Transverse colon (tissue), 4 donors: ENCODE measurements at regions not wholly inside any gene's neighbourhood (a gene's known extent, or its start where the extent isn't known, plus 50 kb on each side); places are given as distances from the start of the nearest gene placed in this dataset.

Experiments used
- DNase-seq: peaks from one replicate; pipeline ENCODE4 v3.0.0-alpha.2; 2019
- H3K27ac ChIP-seq, 4 donors: fragments of 200-600 bp; sonication (generic); 2 replicates each; pipeline ENCODE4 v1.5.1; 2016 to 2018; ENCODE audit warnings: inconsistent platforms in 4 of 4
- H3K27me3 ChIP-seq: fragments of 200-600 bp; sonication (generic); 2 replicates; pipeline ENCODE4 v1.5.1; 2017; ENCODE audit warnings: inconsistent platforms
- H3K36me3 ChIP-seq, 4 donors: fragments of 200-600 bp; sonication (generic); 2 replicates each; pipeline ENCODE4 v1.5.1; 2017 to 2019; ENCODE audit warnings: inconsistent platforms in 4 of 4
- H3K4me1 ChIP-seq, 4 donors: fragments of 200-600 bp; sonication (generic); 2 replicates each; pipeline ENCODE4 v1.5.1; 2017 to 2020; ENCODE audit warnings: inconsistent platforms in 4 of 4
- H3K4me3 ChIP-seq, 4 donors: fragments of 200-600 bp; sonication (generic); 1 replicate in 1 of 4; 2 replicates in 3 of 4; pipeline versions ENCODE4 v1.5.1 to v1.6.1; 2017 to 2019; ENCODE audit warnings: inconsistent platforms in 4 of 4
- H3K9me3 ChIP-seq, 2 donors: fragments of 200-600 bp; sonication (generic); 2 replicates each; pipeline ENCODE4 v1.5.1; 2017 to 2019; ENCODE audit warnings: inconsistent platforms in 2 of 2
- CTCF ChIP-seq, 5 experiments: fragments of 200-600 bp in 3 of 5; fragments of 450-650 bp in 2 of 5; sonication (generic) in 3 of 5; IDR thresholded peaks; 1 replicate in 2 of 5; 2 replicates in 3 of 5; pipeline ENCODE4 v1.5.1; 2016 to 2017; ENCODE audit warnings: antibody characterized with exemption in 5 of 5, inconsistent platforms in 3 of 5, mild to moderate bottlenecking in 2 of 5, moderate library complexity in 1 of 5
- EP300 ChIP-seq: sonication (generic); formaldehyde crosslinking; IDR thresholded peaks from one replicate; pipeline ENCODE4 v1.6.1; 2017; ENCODE audit warnings: antibody characterized with exemption, low read depth
- POLR2A ChIP-seq: fragments of 450-650 bp; IDR thresholded peaks from one replicate; pipeline ENCODE4 v1.6.1; 2016; ENCODE audit warnings: antibody characterized with exemption, mild to moderate bottlenecking, moderate library complexity
- POLR2AphosphoS5 ChIP-seq, 3 donors: sonication (generic); formaldehyde crosslinking; IDR thresholded peaks; one replicate each; pipeline ENCODE4 v1.6.1; 2016; ENCODE audit warnings: antibody characterized with exemption in 3 of 3
- WGBS, 2 donors: methylation state at CpG; one replicate each; pipeline ENCODE4 v1.1.5; 2018; ENCODE audit warnings: low coverage in 1 of 2; 5-methylcytosine and 5-hydroxymethylcytosine counted together
- in situ Hi-C, 4 donors: fragments of 200-750 bp; cut with MboI; loops; one replicate each; pipeline versions ENCODE4 v1.15.0 to v1.15.1; 2017; ENCODE audit warnings: low sequenced_read_pairs in 3 of 4, low pct_ligation_motif_present in 1 of 4, low pct_unique_long_range_greater_than_20kb in 1 of 4
- intact Hi-C: fragments of 100-400 bp; cut with DNase I; formaldehyde crosslinking; loops from one replicate; pipeline ENCODE4 v1.15.1; 2023; ENCODE audit warnings: low total_unique reads

GRCh38 chr10:34906067-34906965 lies 91.2 kb upstream of the PARD3 start:
- Histone ChIP-seq H3K9me3 (no peaks in the 10 kb centered on the region), H3K36me3 (no peaks in the 10 kb centered on the region), H3K4me1 (peaks cover 0 to 3% (median 0%) of the 10 kb centered on the region in 4 donors), H3K27me3 (no peaks in the 10 kb centered on the region), H3K27ac (no peak overlapping the region), H3K4me3 (no peak overlapping the region)
- intact Hi-C loops = no loop called here
- DNase-seq = no peak
- no peak for TF ChIP-seq POLR2A
- TF ChIP-seq CTCF (IDR thresholded peaks at IDR 0.05) = no peak
- TF ChIP-seq EP300 = no peak
- TF ChIP-seq POLR2AphosphoS5 (IDR thresholded peaks at IDR 0.05) = no peak
- 80 to 84% methylated on average over 13 to 29 of the region's 29 CpGs for whole genome bisulfite sequencing, 2 donors
- in situ Hi-C loops = no loop called here

GRCh38 chr10:34905200-34905927 lies 90.3 kb upstream of the PARD3 start:
- H3K27me3 ChIP-seq = no peaks in the 10 kb centered on the region
- TF ChIP-seq POLR2AphosphoS5 (IDR thresholded peaks at IDR 0.05) (no peak), POLR2A (no peak), CTCF (IDR thresholded peaks at IDR 0.05) (no peak), EP300 (no peak)
- no peak overlapping the region for H3K4me3 ChIP-seq
- H3K27ac ChIP-seq = no peak overlapping the region
- DNase-seq = no peak
- H3K36me3 ChIP-seq = no peaks in the 10 kb centered on the region
- intact Hi-C loops = no loop called here
- no peaks in the 10 kb centered on the region for H3K9me3 ChIP-seq
- peaks cover 0 to 3% (median 0%) of the 10 kb centered on the region in 4 donors for H3K4me1 ChIP-seq
- in situ Hi-C loops = no loop called here
- 80 to 95% methylated on average over 6 to 9 of the region's 9 CpGs for WGBS, 2 donors

GRCh38 chr10:34904191-34904590 lies 89.1 kb upstream of the PARD3 start:
- H3K27me3 ChIP-seq = no peaks in the 10 kb centered on the region
- no peaks in the 10 kb centered on the region for H3K36me3 ChIP-seq
- H3K27ac ChIP-seq = no peak overlapping the region
- DNase-seq = no peak
- intact Hi-C loops = no loop called here
- no peaks in the 10 kb centered on the region for H3K9me3 ChIP-seq
- no peak overlapping the region for H3K4me3 ChIP-seq
- TF ChIP-seq POLR2A (no peak), POLR2AphosphoS5 (IDR thresholded peaks at IDR 0.05) (no peak), CTCF (IDR thresholded peaks at IDR 0.05) (no peak), EP300 (no peak)
- WGBS, 2 donors = 87 to 92% methylated on average over 2 to 6 of the region's 6 CpGs
- in situ Hi-C loops = no loop called here
- H3K4me1 ChIP-seq = no peaks in the 10 kb centered on the region

GRCh38 chr10:34899161-34899560 lies 84.1 kb upstream of the PARD3 start:
- no peaks in the 10 kb centered on the region for H3K27me3 ChIP-seq
- 88 to 90% methylated on average over 2 to 8 of the region's 8 CpGs for WGBS, 2 donors
- no peak overlapping the region for H3K27ac ChIP-seq
- DNase-seq = no peak
- H3K4me1 ChIP-seq = no peaks in the 10 kb centered on the region
- intact Hi-C loops = no loop called here
- no peak overlapping the region for H3K4me3 ChIP-seq
- in situ Hi-C loops = no loop called here
- no peak for TF ChIP-seq CTCF (IDR thresholded peaks at IDR 0.05)
- TF ChIP-seq POLR2A = no peak
- TF ChIP-seq POLR2AphosphoS5 (IDR thresholded peaks at IDR 0.05) = no peak
- H3K9me3 ChIP-seq = no peaks in the 10 kb centered on the region
- H3K36me3 ChIP-seq = no peaks in the 10 kb centered on the region
